Mucosa of rectum (tissue), 2 donors: ENCODE measurements at regions not wholly inside any gene's neighbourhood (a gene's known extent, or its start where the extent isn't known, plus 50 kb on each side); places are given as distances from the start of the nearest gene placed in this dataset.

Experiments
- H3K27ac ChIP-seq, 2 donors: one replicate each; pipeline ENCODE4 v1.7.0; 2013; ENCODE audit warnings: inconsistent platforms in 2 of 2, low read depth in 2 of 2, low read length in 2 of 2
- H3K27me3 ChIP-seq, 2 donors: one replicate each; pipeline ENCODE4 v1.7.0; 2013; ENCODE audit warnings: low read length in 2 of 2; ENCODE audit not compliant: control insufficient read depth in 2 of 2, insufficient read depth in 2 of 2
- H3K36me3 ChIP-seq, 2 donors: one replicate each; pipeline ENCODE4 v1.7.0; 2013; ENCODE audit warnings: low read length in 2 of 2; ENCODE audit not compliant: control insufficient read depth in 2 of 2, insufficient read depth in 2 of 2
- H3K4me1 ChIP-seq, 2 donors: one replicate each; pipeline ENCODE4 v1.7.0; 2013; ENCODE audit warnings: low read length in 2 of 2, mild to moderate bottlenecking in 1 of 2; ENCODE audit not compliant: control insufficient read depth in 2 of 2, insufficient read depth in 2 of 2
- H3K4me3 ChIP-seq, 2 donors: one replicate each; pipeline ENCODE4 v1.7.0; 2013; ENCODE audit warnings: low read length in 2 of 2
- H3K9ac ChIP-seq, 2 donors: one replicate each; pipeline ENCODE4 v1.7.0; 2013; ENCODE audit warnings: low read length in 2 of 2, low read depth in 1 of 2, mild to moderate bottlenecking in 1 of 2
- H3K9me3 ChIP-seq, 2 donors: one replicate each; pipeline ENCODE4 v1.7.0; 2013; ENCODE audit warnings: low read length in 2 of 2; ENCODE audit not compliant: control insufficient read depth in 2 of 2
- donor health status: healthy.
- donor health status: Normal muscosa, but diverticular disease.

DNA sequence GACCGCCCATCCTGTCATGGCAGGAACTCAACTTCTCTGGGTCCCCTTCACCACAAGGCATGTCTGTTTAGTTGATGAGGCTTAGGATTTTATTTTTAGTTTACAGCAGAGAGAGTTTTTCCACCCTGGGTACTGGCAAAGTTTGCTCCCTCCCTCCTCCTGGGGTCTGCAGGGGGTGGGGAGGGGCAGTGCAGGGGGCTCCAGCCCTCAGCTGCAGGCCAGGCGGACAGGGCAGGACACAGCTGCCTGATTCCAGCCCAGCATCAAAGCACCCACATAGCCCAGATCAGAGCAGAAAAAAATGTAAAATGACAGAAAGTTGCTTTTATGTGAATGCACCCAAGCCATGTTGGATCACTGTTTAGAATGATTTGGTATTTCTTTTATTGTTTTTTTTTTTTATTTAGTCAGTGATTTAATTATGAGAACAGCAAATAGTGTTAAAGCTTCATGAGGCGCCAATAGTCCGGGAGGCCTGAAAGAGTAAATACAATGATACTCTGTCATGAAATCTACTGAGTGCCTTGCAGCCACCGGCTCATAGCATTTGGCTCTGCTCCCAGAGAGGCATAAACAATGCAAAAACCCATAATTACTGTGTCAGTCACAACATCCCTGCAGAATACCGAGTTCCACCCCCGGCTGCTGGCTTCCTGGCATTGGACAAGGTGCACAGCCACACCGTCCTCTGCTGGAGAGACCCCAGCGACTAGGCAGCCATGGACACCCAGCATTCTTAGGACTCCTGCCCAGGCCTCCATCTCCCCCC, 923.5 kb downstream of the UQCRFS1 start:
- Histone ChIP-seq H3K27me3 (no peaks in the 10 kb centered on the region), H3K36me3 (no peaks in the 10 kb centered on the region), H3K4me1 (peaks cover 6 to 10% of the 10 kb centered on the region in 2 donors), H3K27ac (peak overlapping the region; percentile 39 to 43), H3K4me3 (no peak overlapping the region), H3K9ac (no peak overlapping the region), H3K9me3 (no peaks in the 10 kb centered on the region)

DNA sequence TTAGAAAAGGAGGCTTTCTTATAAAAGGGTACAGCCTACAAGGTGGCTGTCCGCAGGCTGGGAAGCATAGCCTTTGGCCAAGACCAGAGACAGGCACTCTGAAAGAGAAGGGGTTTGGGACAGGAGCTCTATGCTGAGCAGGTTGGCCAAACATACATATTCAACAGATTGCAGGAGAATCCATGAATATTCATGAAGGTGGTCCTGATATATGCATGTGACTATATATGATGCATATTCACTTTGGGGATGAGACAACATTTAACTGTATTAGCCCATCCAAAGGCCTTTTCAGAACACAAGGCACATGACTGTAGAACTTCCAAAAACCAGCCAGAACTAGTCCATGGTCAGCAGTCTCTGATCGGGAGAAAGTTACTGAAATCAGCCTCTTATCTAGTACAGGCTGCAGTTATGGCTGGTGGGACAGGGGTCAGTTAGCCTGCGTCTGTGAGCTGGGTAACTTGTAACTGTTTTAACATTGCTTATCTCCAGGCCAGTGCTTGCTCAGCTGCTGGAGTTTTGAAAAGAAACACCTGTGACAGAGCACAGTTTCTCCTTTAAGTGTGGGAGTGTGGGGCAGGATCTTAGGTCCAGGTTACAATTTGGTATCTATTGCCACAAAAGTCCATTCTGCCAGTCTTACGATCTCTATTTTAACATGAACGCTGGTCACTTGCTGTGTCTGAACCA, 924.2 kb downstream of the UQCRFS1 start:
- Histone ChIP-seq H3K36me3 (no peaks in the 10 kb centered on the region), H3K27me3 (no peaks in the 10 kb centered on the region), H3K4me3 (no peak overlapping the region), H3K27ac (peak overlapping the region; percentile 39 to 43), H3K9ac (no peak overlapping the region), H3K9me3 (no peaks in the 10 kb centered on the region), H3K4me1 (peaks cover 3 to 6% of the 10 kb centered on the region in 2 donors)

DNA sequence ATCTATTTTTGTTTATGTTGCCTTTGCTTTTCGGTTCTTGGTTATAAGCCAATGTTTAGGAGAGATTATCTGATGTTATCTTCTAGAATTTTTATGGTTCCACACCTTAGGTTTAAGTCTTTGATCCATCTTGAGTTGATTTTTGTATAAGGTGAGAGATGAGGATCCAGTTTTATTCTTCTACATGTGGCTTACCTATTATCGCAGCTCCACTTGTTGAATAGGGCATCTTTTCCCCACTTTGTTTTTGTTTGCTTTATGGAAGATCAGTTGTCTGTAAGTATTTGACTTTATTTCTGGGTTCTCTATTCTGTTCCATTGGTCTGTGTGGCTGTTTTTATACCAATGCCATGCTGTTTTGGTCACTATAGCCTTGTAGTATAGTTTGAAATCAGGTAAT, 927.0 kb downstream of the UQCRFS1 start:
- H3K4me1 ChIP-seq = peaks cover 3 to 5% of the 10 kb centered on the region in 2 donors
- H3K36me3 ChIP-seq = no peaks in the 10 kb centered on the region

DNA sequence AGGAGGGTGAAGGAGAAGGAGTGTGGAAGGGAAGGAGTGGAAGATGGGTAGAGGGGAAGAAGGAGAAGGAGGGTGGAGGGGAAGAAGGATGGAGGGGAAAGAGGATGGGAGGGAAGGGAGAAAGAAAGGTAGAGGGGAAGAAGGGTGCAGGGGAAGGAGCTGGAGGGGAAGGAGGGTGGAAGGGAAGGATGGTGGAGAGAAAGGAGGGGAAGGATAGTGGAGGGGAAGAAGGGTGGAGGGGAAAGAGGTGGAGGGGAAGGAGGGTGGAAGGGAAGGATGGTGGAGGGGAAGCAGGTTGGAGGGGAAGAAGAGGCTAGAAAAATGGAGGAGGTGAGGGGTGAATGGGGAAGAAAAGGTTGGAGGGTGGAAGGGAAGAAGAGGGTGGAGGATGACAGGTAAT, 927.9 kb downstream of the UQCRFS1 start:
- Histone ChIP-seq H3K9me3 (no peaks in the 10 kb centered on the region), H3K36me3 (no peaks in the 10 kb centered on the region), H3K4me3 (no peak overlapping the region), H3K27ac (no peak overlapping the region), H3K27me3 (no peaks in the 10 kb centered on the region), H3K9ac (no peak overlapping the region), H3K4me1 (peaks cover 3 to 4% of the 10 kb centered on the region in 2 donors)

More for the DNA sequence above, 927.0 kb downstream of the UQCRFS1 start:
- Histone ChIP-seq H3K9ac (no peak overlapping the region), H3K27ac (no peak overlapping the region), H3K27me3 (no peaks in the 10 kb centered on the region), H3K4me3 (no peak overlapping the region), H3K9me3 (no peaks in the 10 kb centered on the region)

DNA sequence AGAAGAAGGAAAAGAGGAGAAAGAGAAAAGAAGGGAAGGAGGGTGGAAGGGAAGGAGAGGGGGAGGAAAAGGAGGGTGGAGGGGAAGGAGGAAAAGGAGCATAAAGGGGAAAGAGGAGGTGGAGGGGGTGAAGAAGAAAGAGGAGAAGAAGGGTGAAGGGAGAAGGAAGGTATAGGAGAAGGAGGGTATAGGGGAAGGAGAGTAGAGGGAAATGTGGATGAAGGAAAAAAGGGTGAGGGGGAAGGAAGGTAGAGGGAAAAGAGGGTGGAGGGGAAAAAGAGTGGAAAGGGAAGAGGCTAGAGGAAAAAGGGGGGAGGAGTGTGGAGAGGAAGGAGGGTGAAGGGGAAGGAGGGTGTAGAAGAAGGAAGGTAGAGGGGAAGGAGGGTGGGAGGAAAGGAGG, 928.6 kb downstream of the UQCRFS1 start:
- Histone ChIP-seq H3K27ac (no peak overlapping the region), H3K4me1 (peaks cover 0 to 4% of the 10 kb centered on the region in 2 donors), H3K9me3 (no peaks in the 10 kb centered on the region), H3K4me3 (no peak overlapping the region), H3K27me3 (no peaks in the 10 kb centered on the region), H3K9ac (no peak overlapping the region), H3K36me3 (no peaks in the 10 kb centered on the region)

DNA sequence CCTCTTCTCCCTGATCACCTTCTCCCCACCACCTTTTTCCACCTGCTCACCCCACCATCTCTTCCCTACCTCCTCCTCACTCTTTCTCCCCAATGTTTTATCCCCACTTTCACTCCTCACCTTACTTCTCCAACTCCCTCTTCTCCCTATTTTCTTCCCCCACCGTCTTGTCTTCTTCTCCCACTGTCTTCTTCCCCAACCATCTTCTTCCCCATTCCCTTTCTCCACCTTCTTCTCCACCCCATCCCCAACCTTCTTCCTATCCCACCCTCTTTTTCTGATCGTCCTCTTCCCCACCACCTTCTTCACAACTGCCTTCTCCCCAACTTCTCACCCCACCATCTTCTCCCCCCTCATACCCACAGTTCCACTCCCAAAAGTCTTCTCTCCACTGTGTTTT, 929.4 kb downstream of the UQCRFS1 start:
- H3K27me3 ChIP-seq = no peaks in the 10 kb centered on the region
- H3K27ac ChIP-seq = no peak overlapping the region
- no peaks in the 10 kb centered on the region for H3K9me3 ChIP-seq
- H3K4me1 ChIP-seq = no peaks in the 10 kb centered on the region
- no peaks in the 10 kb centered on the region for H3K36me3 ChIP-seq
- no peak overlapping the region for H3K4me3 ChIP-seq
- no peak overlapping the region for H3K9ac ChIP-seq

DNA sequence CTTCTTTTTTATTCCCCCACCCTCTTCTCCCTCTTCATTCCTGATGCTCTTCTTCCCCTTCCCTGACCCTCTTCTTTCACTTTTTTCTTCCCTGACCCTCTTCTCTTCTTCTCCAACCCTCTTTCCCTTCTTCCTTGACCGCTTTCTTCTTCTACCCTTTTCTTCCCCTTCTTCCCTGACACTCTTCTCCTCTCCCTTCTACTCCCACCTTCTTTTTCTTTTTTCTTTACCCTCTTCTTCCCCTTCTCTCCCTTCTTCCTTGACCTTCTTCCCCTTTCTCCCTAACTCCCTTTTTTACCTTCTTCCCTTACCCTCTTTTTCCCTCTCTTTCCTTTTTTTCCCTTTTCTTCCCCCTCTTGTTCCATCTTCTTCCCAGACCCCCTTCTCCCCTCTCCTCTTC, 931.3 kb downstream of the UQCRFS1 start:
- Histone ChIP-seq H3K4me1 (no peaks in the 10 kb centered on the region), H3K27me3 (no peaks in the 10 kb centered on the region), H3K9me3 (no peaks in the 10 kb centered on the region), H3K4me3 (no peak overlapping the region), H3K9ac (no peak overlapping the region), H3K27ac (no peak overlapping the region), H3K36me3 (no peaks in the 10 kb centered on the region)

DNA sequence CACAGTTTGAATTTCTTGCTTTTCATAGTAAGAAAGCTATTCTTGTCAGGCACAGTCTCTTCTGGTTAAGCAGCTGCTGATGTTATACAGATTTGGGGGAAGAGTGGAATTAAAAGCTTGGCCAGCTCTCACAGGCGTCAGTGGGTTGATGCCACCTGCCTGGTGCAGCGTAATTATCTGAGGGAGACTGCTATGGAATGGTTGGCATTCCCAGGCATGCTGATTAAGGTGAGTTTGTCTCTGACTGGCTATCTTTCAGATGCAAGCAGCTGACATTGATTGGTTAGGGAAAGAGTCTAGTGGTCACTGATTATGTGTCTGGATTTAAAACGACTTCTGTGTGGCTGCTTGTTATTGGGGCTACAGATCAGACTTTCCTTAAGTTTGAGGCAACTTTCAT, 948.4 kb downstream of the UQCRFS1 start:
- Histone ChIP-seq H3K9me3 (no peaks in the 10 kb centered on the region), H3K27me3 (no peaks in the 10 kb centered on the region), H3K36me3 (no peaks in the 10 kb centered on the region), H3K9ac (no peak overlapping the region), H3K4me3 (no peak overlapping the region), H3K4me1 (no peaks in the 10 kb centered on the region), H3K27ac (no peak overlapping the region)

DNA sequence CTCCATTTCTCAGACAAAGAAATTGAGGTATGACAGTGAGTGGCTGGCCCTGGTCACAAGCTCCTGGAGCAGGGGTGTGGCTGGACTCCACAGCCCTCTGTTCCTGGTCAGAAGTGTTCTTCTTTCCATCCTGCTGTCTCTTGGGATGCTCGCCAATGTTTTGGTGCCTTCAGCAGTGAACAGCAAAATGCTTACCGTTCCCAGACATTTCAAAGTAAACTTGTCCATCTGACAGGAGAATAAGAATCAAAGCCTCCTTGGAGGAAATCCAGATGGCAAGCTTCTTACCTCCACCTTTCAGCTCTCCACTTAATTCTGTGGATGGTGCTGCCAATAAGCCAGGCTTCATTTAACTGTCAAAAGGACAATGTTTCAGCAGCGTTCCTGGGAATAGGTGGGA, 954.1 kb downstream of the UQCRFS1 start:
- Histone ChIP-seq H3K36me3 (no peaks in the 10 kb centered on the region), H3K4me1 (no peaks in the 10 kb centered on the region), H3K27me3 (no peaks in the 10 kb centered on the region), H3K27ac (no peak overlapping the region), H3K9ac (no peak overlapping the region), H3K4me3 (no peak overlapping the region), H3K9me3 (no peaks in the 10 kb centered on the region)

DNA sequence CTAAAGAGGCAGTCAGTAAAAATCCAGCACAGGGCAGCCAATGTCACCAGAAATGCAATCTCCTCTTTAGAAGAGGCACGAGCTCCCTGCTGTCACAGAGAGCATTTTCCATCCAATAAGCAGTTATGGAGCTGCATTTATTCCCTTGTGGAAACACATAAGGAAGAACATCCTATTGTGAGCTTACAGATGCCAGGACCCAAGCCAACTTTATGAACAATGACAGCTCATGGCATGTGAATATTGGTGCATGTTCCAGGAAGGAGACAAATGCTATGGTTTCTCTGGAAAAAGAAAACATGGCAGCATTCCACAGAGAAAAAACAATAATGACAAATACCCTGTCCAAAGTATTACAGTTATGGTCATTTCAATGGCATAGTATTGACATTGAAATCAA, 955.6 kb downstream of the UQCRFS1 start:
- Histone ChIP-seq H3K9me3 (no peaks in the 10 kb centered on the region), H3K9ac (no peak overlapping the region), H3K4me1 (no peaks in the 10 kb centered on the region), H3K27ac (no peak overlapping the region), H3K4me3 (no peak overlapping the region), H3K36me3 (no peaks in the 10 kb centered on the region), H3K27me3 (no peaks in the 10 kb centered on the region)
